H1 (cell line): ENCODE measurements at regions not wholly inside any gene's neighbourhood (a gene's known extent, or its start where the extent isn't known, plus 50 kb on each side); places are given as distances from the start of the nearest gene placed in this dataset.

Experiments
- RNF2 ChIP-seq: fragments of 200-900, 300-1000 bp; sonication (generic); IDR thresholded peaks from 2 replicates; pipeline ENCODE4 v1.7.1; 2016; ENCODE audit warnings: borderline replicate concordance, low read depth, mild to moderate bottlenecking, antibody characterized with exemption, low read length; ENCODE audit not compliant: poor library complexity, severe bottlenecking; ENCODE audit errors: missing control alignments
- SIX5 ChIP-seq: IDR thresholded peaks from 2 replicates; pipeline ENCODE4 v1.6.1; 2011; ENCODE audit warnings: mild to moderate bottlenecking, low read depth, low read length

DNA sequence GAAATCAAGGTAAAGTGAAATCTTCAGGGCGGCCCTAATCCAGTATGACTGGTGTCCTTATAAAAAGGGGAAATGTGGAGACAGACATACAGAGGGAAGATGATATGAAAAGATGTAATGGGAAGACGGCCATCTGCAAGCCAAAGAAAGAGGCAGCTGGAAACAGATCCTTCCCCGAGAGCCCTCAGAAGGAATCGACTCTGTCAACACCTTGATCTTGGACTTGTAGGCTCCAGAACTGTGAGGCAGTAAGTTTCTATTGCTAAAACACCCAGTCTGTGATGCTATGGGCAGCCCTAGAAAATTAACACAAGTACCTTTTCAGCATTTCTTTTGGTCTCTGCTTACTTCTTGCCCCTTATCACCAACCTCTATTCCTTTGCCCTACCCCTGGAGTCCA, 174.7 kb upstream of the TPM1 start (continued):
- TF ChIP-seq RNF2, result no peak
- no peak for TF ChIP-seq SIX5
- TF ChIP-seq, all 59 proteins: peak for 0
